Neural cell (in vitro differentiated cells): ENCODE measurements at regions not wholly inside any gene's neighbourhood (a gene's known extent, or its start where the extent isn't known, plus 50 kb on each side); places are given as distances from the start of the nearest gene placed in this dataset.

Source experiments
- H2AFZ ChIP-seq: fragments of 200-600, 300-800 bp; sonication (generic), shearing (Covaris generic); 2 replicates; pipeline ENCODE4 v1.6.0; 2014; ENCODE audit warnings: low read depth, mild to moderate bottlenecking, antibody characterized with exemption, low read length, moderate library complexity
- H3F3A ChIP-seq: fragments of 200-600 bp; shearing (Covaris generic); 2 replicates; pipeline ENCODE4 v1.6.1; 2016; ENCODE audit warnings: mild to moderate bottlenecking, moderate library complexity, mixed read lengths, antibody characterized with exemption, low read length; ENCODE audit not compliant: insufficient read depth, poor library complexity, severe bottlenecking
- H3K27ac ChIP-seq: fragments of 200-600, 300-800 bp; sonication (generic), shearing (Covaris generic); 2 replicates; pipeline ENCODE4 v1.5.1; 2014; ENCODE audit warnings: mild to moderate bottlenecking, low read length, moderate library complexity
- H3K27me3 ChIP-seq: fragments of 300-800, 200-600 bp; sonication (generic), shearing (Covaris generic); 2 replicates; pipeline ENCODE4 v1.6.0; 2014; ENCODE audit warnings: mild to moderate bottlenecking, low read depth, low read length, moderate library complexity; ENCODE audit not compliant: insufficient read depth
- H3K36me3 ChIP-seq: fragments of 300-800, 200-600 bp; sonication (generic), shearing (Covaris generic); 2 replicates; pipeline ENCODE4 v1.5.1; 2014; ENCODE audit warnings: mild to moderate bottlenecking, antibody characterized with exemption, low read length, moderate library complexity; ENCODE audit not compliant: insufficient read depth
- H3K4me2 ChIP-seq: fragments of 300-800, 200-600 bp; sonication (generic), shearing (Covaris generic); 2 replicates; pipeline ENCODE4 v1.6.0; 2014; ENCODE audit warnings: mild to moderate bottlenecking, low read length
- H3K4me3 ChIP-seq: fragments of 300-800, 200-600 bp; sonication (generic), shearing (Covaris generic); 2 replicates; pipeline ENCODE4 v1.5.1; 2014; ENCODE audit warnings: mild to moderate bottlenecking, low read length, moderate library complexity
- H3K79me2 ChIP-seq: fragments of 200-600 bp; shearing (Covaris generic); replicated peaks from 2 replicates; pipeline ENCODE4 v1.6.0; 2014; ENCODE audit warnings: mild to moderate bottlenecking, low read length, moderate library complexity; ENCODE audit not compliant: insufficient read depth
- H3K9ac ChIP-seq: fragments of 300-800, 200-600 bp; sonication (generic), shearing (Covaris generic); 2 replicates; pipeline ENCODE4 v1.6.1; 2016; ENCODE audit warnings: mild to moderate bottlenecking, low read length, mixed read lengths
- H3K9me2 ChIP-seq: fragments of 200-600 bp; shearing (Covaris generic); 2 replicates; pipeline ENCODE4 v1.6.1; 2016; ENCODE audit warnings: mild to moderate bottlenecking, low read length, mixed read lengths; ENCODE audit not compliant: insufficient read depth
- H3K9me3 ChIP-seq: fragments of 200-600, 300-800 bp; sonication (generic), shearing (Covaris generic); 2 replicates; pipeline ENCODE4 v1.6.1; 2016; ENCODE audit warnings: mild to moderate bottlenecking, mixed run types, low read length, moderate library complexity, mixed read lengths
- H4K20me1 ChIP-seq: fragments of 200-600 bp; shearing (Covaris generic); 2 replicates; pipeline ENCODE4 v1.6.1; 2016; ENCODE audit warnings: mild to moderate bottlenecking, mixed run types; ENCODE audit not compliant: insufficient read depth
- CTCF ChIP-seq: fragments of 450-650 bp; IDR thresholded peaks from 2 replicates; pipeline ENCODE4 v1.5.1; 2014; ENCODE audit warnings: antibody characterized with exemption, mild to moderate bottlenecking, moderate library complexity; ENCODE audit not compliant: poor library complexity, severe bottlenecking
- EP300 ChIP-seq: fragments of 450-650 bp; conservative IDR thresholded peaks from 2 replicates; pipeline ENCODE4 v1.6.1; 2014; ENCODE audit warnings: antibody characterized with exemption, mild to moderate bottlenecking, moderate library complexity; ENCODE audit not compliant: poor library complexity, severe bottlenecking
- EZH2 ChIP-seq: fragments of 200-600, 300-800 bp; shearing (Covaris generic), sonication (generic); IDR thresholded peaks from 2 replicates; pipeline ENCODE4 v1.6.1; 2014; ENCODE audit warnings: antibody characterized with exemption, low read length, borderline replicate concordance, mild to moderate bottlenecking; ENCODE audit not compliant: insufficient read depth, poor library complexity, severe bottlenecking
- MXI1 ChIP-seq: fragments of 450-650 bp; conservative IDR thresholded peaks from 2 replicates; pipeline ENCODE4 v1.6.1; 2014; ENCODE audit warnings: antibody characterized with exemption, mild to moderate bottlenecking; ENCODE audit not compliant: poor library complexity, severe bottlenecking
- POLR2AphosphoS5 ChIP-seq: IDR thresholded peaks from 2 replicates; pipeline ENCODE4 v1.6.1; 2012
- RAD21 ChIP-seq: fragments of 450-650 bp; conservative IDR thresholded peaks from 2 replicates; pipeline ENCODE4 v1.6.1; 2014; ENCODE audit warnings: antibody characterized with exemption, mild to moderate bottlenecking, moderate library complexity
- REST ChIP-seq: IDR thresholded peaks from 2 replicates; pipeline ENCODE4 v1.6.1; 2012; ENCODE audit warnings: borderline replicate concordance
- SMC3 ChIP-seq: fragments of 450-650 bp; conservative IDR thresholded peaks from 2 replicates; pipeline ENCODE4 v1.6.1; 2014; ENCODE audit warnings: antibody characterized with exemption, mild to moderate bottlenecking, moderate library complexity; ENCODE audit not compliant: poor library complexity
- TAF1 ChIP-seq: IDR thresholded peaks from 2 replicates; pipeline ENCODE4 v1.6.1; 2012; ENCODE audit warnings: low read depth

GRCh38 chr16:49944221-49944620, 80.8 kb upstream of the CNEP1R1 start:
- Histone ChIP-seq H3K4me2 (no peak overlapping the region), H3K9ac (no peak overlapping the region), H3K36me3 (no peaks in the 10 kb centered on the region), H3K9me2 (no peaks in the 10 kb centered on the region), H3K27me3 (no peaks in the 10 kb centered on the region), H3K27ac (no peak overlapping the region), H4K20me1 (no peaks in the 10 kb centered on the region), H2AFZ (no peak overlapping the region), H3K79me2 (no peaks in the 10 kb centered on the region), H3K4me3 (no peak overlapping the region), H3F3A (no peaks in the 10 kb centered on the region), H3K9me3 (no peaks in the 10 kb centered on the region)
- TF ChIP-seq TAF1 (no peak), MXI1 (no peak), POLR2AphosphoS5 (no peak), EZH2 (no peak), CTCF (no peak), SMC3 (no peak), RAD21 (no peak), EP300 (no peak), REST (no peak)

- no peaks in the 10 kb centered on the region for H3K9me2 ChIP-seq
- no peaks in the 10 kb centered on the region for H3F3A ChIP-seq
- no peak overlapping the region for H2AFZ ChIP-seq
- no peaks in the 10 kb centered on the region for H3K36me3 ChIP-seq
- no peak overlapping the region for H3K27ac ChIP-seq
- H3K79me2 ChIP-seq: no peaks in the 10 kb centered on the region
- H3K27me3 ChIP-seq: no peaks in the 10 kb centered on the region
- no peak overlapping the region for H3K9ac ChIP-seq
- no peaks in the 10 kb centered on the region for H3K9me3 ChIP-seq
- H3K4me3 ChIP-seq: no peak overlapping the region
- H4K20me1 ChIP-seq: no peaks in the 10 kb centered on the region
- TF ChIP-seq MXI1: no peak
- no peak for TF ChIP-seq EP300
- TF ChIP-seq EZH2: no peak
- no peak for TF ChIP-seq REST
- TF ChIP-seq TAF1: no peak
- TF ChIP-seq CTCF: no peak
- TF ChIP-seq SMC3: no peak
- TF ChIP-seq POLR2AphosphoS5: no peak
- TF ChIP-seq RAD21: no peak
- no peak overlapping the region for H3K4me2 ChIP-seq
These were observed 76.9 kb upstream of the CNEP1R1 start for GRCh38 chr16:49947907-49948678.
